LNCAP (cell line): ENCODE measurements at regions not wholly inside any gene's neighbourhood (a gene's known extent, or its start where the extent isn't known, plus 50 kb on each side); places are given as distances from the start of the nearest gene placed in this dataset.

ENCODE experiments used
- CTCF ChIP-seq: fragments of 450-650 bp; IDR thresholded peaks from 2 replicates; pipeline ENCODE4 v1.5.1; 2017; ENCODE audit warnings: mild to moderate bottlenecking

DNA sequence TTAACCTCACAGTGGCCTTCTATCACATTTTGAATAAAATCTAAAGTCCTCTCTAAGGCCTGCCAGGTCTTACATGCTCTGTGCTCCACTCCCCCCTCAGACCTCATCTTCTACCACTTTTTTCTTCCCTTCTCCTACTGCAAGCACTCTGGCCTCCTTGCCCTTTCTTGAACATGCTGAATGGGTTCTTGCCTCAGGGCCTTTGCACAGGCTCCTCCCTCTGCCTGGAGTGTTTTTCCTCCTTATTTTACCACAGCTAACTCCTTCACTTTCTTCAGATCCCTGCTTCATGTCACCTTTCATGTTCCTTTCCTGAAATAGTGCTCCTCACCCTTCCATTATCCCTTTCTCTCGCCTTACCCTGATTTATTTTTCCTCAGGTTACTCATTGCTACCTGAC, 97.9 kb upstream of the FOXP4 start:
- no peak for TF ChIP-seq CTCF

- TF ChIP-seq CTCF: no peak
Observed at GRCh38 chr6:41449399-41450245, 96.6 kb upstream of the FOXP4 start.

- no peak for TF ChIP-seq CTCF
Observed at GRCh38 chr6:41450581-41450980, 95.6 kb upstream of the FOXP4 start.

GRCh38 chr6:41451039-41451438, 95.1 kb upstream of the FOXP4 start:
- TF ChIP-seq CTCF: no peak

- no peak for TF ChIP-seq CTCF
Observed at GRCh38 chr6:41451515-41452163, 94.5 kb upstream of the FOXP4 start.

DNA sequence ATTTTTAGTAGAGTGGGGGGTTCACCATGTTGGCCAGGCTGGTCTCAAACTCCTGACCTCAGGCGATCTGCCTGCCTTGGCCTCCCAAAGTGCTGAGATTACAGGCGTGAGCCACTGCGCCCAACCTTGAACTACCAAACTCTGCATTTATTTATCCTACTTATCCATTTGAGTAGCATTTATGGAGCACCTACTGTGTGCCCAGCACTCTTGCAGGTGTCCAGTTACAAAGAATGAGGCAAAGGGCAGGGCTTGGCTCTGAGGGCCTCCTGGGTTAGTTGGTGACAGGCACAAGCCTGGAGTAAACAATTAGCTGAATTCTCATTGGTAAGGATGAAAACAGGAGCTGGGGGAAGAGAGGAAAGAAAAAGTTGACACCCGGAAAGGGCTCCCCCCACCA, 93.4 kb upstream of the FOXP4 start:
- TF ChIP-seq CTCF: no peak

- no peak for TF ChIP-seq CTCF
Observed at GRCh38 chr6:41453244-41453643, 92.9 kb upstream of the FOXP4 start.
